ENCODE measurements at regions not wholly inside any gene's neighbourhood (a gene's known extent, or its start where the extent isn't known, plus 50 kb on each side); places are given as distances from the start of the nearest gene placed in this dataset.

DNA sequence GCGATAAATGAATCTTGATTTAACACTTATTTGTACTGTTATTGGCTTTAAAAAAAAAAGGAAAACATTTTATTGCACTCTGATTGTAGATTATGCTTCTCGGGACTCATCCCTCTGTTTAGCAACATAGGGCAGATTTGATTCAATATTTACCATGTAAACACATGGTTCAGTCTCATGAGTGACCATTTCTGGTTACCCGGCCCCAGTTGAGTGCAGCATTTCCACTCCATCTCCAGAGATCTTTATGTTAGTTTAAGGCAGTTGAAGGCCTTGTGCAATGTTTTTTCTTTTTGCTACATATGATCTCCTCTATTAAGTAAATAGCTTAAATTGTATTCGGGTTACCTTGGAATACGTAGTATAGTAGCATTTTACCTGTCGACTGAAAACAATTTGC is 143.3 kb upstream of the RPS6KA3 start:
- peaks cover 6% of the 10 kb centered on the region for H3K4me1 Mint-ChIP-seq
- peaks cover 18% of the 10 kb centered on the region for H3K9me3 ChIP-seq (ENCODE audit: control insufficient read depth, low read length)

DNA sequence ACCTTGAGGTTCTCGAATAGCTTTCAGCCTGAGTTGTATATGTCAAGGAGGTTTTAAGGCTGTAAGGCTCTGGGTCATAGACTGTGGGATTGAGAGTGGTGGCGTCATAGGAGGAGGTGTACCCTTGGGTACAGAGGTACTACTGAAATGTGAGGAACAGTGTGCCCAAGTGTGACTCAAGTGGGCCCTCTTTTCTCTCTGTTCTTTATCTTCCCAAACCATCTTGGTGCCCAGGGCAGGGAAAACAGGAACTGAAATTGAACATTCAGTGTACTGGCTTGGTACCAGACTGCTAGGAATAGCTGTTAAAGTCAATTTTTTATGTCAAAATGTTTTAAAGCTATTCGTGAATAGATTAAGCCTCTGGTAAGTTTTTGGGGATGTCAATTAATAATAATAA is 136.2 kb upstream of the RPS6KA3 start:
- H3K4me1 ChIP-seq (ENCODE audit: control insufficient read depth, insufficient read depth, low read length): no peaks in the 10 kb centered on the region
- no peaks in the 10 kb centered on the region for H3K36me3 ChIP-seq (ENCODE audit: control insufficient read depth, insufficient read depth, low read length)
- 91% methylated on average over 2 of the region's 3 CpGs; no CpG with 5 or more reads in 1 of the 2 experiments for WGBS, 2 experiments (ENCODE audit: insufficient coverage in 1 of 2, insufficient read length in 1 of 2)
- Mint-ChIP-seq H3K36me3 (ENCODE audit: low read depth) (no peaks in the 10 kb centered on the region), H3K4me1 (peaks cover 2% of the 10 kb centered on the region), H3K27ac (no peak overlapping the region), H3K9me3 (peaks cover 53% of the 10 kb centered on the region), H3K27me3 (ENCODE audit: insufficient read depth) (peaks cover 73% of the 10 kb centered on the region), H3K4me3 (no peak overlapping the region)
- no peak overlapping the region for H3K27ac ChIP-seq (ENCODE audit: low read depth, low read length)
- peaks cover 65% of the 10 kb centered on the region for H3K27me3 ChIP-seq (ENCODE audit: control insufficient read depth, insufficient read depth, low read length, poor library complexity, severe bottlenecking)
- DNase-seq: no peak
- H3K9me3 ChIP-seq (ENCODE audit: control insufficient read depth, low read length): peaks cover 9% of the 10 kb centered on the region
- H3K4me3 ChIP-seq (ENCODE audit: low read length): no peak overlapping the region
- TF ChIP-seq, protein P1, sequence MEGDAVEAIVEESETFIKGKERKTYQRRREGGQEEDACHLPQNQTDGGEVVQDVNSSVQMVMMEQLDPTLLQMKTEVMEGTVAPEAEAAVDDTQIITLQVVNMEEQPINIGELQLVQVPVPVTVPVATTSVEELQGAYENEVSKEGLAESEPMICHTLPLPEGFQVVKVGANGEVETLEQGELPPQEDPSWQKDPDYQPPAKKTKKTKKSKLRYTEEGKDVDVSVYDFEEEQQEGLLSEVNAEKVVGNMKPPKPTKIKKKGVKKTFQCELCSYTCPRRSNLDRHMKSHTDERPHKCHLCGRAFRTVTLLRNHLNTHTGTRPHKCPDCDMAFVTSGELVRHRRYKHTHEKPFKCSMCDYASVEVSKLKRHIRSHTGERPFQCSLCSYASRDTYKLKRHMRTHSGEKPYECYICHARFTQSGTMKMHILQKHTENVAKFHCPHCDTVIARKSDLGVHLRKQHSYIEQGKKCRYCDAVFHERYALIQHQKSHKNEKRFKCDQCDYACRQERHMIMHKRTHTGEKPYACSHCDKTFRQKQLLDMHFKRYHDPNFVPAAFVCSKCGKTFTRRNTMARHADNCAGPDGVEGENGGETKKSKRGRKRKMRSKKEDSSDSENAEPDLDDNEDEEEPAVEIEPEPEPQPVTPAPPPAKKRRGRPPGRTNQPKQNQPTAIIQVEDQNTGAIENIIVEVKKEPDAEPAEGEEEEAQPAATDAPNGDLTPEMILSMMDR (conservative IDR thresholded peaks at IDR 0.05): no peak
- H3K9ac ChIP-seq (ENCODE audit: extremely low read depth, low read length, poor library complexity, severe bottlenecking): no peak overlapping the region

More for the DNA sequence above, 143.3 kb upstream of the RPS6KA3 start:
- Histone ChIP-seq H3K27ac (ENCODE audit: low read depth, low read length) (no peak overlapping the region), H3K4me3 (ENCODE audit: low read length) (no peak overlapping the region), H3K9ac (ENCODE audit: extremely low read depth, low read length, poor library complexity, severe bottlenecking) (no peak overlapping the region), H3K4me1 (ENCODE audit: control insufficient read depth, insufficient read depth, low read length) (no peaks in the 10 kb centered on the region), H3K27me3 (ENCODE audit: control insufficient read depth, insufficient read depth, low read length, poor library complexity, severe bottlenecking) (peaks cover 91% of the 10 kb centered on the region), H3K36me3 (ENCODE audit: control insufficient read depth, insufficient read depth, low read length) (no peaks in the 10 kb centered on the region)
- DNase-seq: no peak
- peaks cover 65% of the 10 kb centered on the region for H3K9me3 Mint-ChIP-seq
- H3K36me3 Mint-ChIP-seq (ENCODE audit: low read depth): no peaks in the 10 kb centered on the region
- H3K27ac Mint-ChIP-seq: no peak overlapping the region
- TF ChIP-seq, protein P1 (conservative IDR thresholded peaks at IDR 0.05): no peak
- H3K4me3 Mint-ChIP-seq: no peak overlapping the region
- H3K27me3 Mint-ChIP-seq (ENCODE audit: insufficient read depth): peaks cover 87% of the 10 kb centered on the region
- 90 to 100% methylated on average over 1 to 6 of the region's 6 CpGs for WGBS, 2 experiments (ENCODE audit: insufficient coverage in 1 of 2, insufficient read length in 1 of 2)

DNA sequence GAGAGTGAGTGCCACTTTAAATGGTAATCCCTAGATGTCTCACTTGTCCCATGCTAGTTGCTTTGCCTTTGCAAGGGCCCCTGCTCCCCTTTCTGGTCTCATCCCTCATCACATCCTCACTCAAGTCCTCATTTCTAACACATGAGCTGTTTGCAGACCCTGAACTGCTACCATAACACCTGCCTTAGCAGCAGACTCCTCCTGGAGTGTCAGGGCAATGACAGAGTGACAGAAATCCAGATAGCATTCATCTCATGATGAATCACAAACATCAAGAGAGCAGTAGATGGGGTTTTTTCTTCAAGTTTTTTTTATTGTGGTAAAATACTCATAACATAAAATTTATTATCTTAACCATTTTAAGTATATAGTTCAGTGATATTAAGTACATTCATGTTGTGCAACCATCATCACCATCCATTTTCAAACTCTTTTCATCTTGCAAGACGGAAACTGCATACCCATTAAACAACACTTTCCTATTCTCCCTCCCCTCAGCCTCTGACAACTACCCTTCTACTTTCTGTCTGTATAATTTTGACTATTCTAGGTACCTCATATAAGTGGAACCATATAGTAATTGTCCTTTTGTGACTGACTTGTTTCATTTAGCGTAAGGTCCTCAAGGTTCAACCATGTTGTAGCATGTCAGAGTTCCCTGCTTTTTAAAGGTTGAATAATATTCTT is 133.2 kb upstream of the RPS6KA3 start:
- Histone ChIP-seq H3K9me3 (ENCODE audit: control insufficient read depth, low read length) (no peaks in the 10 kb centered on the region), H3K4me1 (ENCODE audit: control insufficient read depth, insufficient read depth, low read length) (no peaks in the 10 kb centered on the region), H3K27me3 (ENCODE audit: control insufficient read depth, insufficient read depth, low read length, poor library complexity, severe bottlenecking) (peaks cover 46% of the 10 kb centered on the region), H3K36me3 (ENCODE audit: control insufficient read depth, insufficient read depth, low read length) (no peaks in the 10 kb centered on the region), H3K9ac (ENCODE audit: extremely low read depth, low read length, poor library complexity, severe bottlenecking) (no peak overlapping the region), H3K27ac (ENCODE audit: low read depth, low read length) (no peak overlapping the region), H3K4me3 (ENCODE audit: low read length) (no peak overlapping the region)
- Mint-ChIP-seq H3K27me3 (ENCODE audit: insufficient read depth) (peaks cover 64% of the 10 kb centered on the region), H3K9me3 (peaks cover 48% of the 10 kb centered on the region), H3K4me3 (no peak overlapping the region), H3K4me1 (no peaks in the 10 kb centered on the region), H3K36me3 (ENCODE audit: low read depth) (no peaks in the 10 kb centered on the region), H3K27ac (no peak overlapping the region)
- no peak for DNase-seq
- WGBS, 2 experiments (ENCODE audit: insufficient coverage in 1 of 2, insufficient read length in 1 of 2): 100% methylated on average over 1 of the region's 2 CpGs; no CpG with 5 or more reads in 1 of the 2 experiments
- TF ChIP-seq, protein P1 (conservative IDR thresholded peaks at IDR 0.05): no peak
